ENCODE measurements at regions not wholly inside any gene's neighbourhood (a gene's known extent, or its start where the extent isn't known, plus 50 kb on each side); places are given as distances from the start of the nearest gene placed in this dataset.

DNA sequence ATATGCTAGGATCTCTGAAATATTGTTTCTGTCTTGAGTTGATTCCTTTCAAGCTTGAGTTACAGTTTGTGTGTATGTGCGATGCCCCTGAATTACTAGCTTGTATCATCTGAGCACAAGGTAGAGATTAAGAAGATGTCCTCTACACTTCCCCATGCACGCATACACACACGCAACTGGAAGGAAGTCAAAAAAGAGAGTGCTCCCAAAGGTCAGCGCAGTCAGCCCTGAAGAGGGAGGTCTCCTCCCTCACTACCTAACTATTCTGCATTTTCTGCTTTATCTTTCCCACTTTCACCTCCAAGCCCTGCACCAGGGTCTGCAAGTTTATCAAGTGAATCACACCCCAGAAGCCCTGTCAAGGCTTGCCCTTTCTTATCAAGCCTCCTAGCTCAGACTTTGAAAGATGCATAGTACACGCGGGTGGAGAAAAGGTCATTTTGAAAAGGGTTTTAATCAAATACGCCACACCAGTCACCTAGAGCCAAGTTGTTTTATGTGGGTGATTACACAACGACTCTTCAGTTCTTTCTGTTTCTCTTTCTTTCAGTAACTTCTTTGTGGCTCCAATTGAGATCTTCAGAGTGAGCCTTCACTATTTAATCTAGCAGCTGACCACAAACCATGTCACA is 127.7 kb downstream of the ASB9 start:
- TF ChIP-seq, protein P1, sequence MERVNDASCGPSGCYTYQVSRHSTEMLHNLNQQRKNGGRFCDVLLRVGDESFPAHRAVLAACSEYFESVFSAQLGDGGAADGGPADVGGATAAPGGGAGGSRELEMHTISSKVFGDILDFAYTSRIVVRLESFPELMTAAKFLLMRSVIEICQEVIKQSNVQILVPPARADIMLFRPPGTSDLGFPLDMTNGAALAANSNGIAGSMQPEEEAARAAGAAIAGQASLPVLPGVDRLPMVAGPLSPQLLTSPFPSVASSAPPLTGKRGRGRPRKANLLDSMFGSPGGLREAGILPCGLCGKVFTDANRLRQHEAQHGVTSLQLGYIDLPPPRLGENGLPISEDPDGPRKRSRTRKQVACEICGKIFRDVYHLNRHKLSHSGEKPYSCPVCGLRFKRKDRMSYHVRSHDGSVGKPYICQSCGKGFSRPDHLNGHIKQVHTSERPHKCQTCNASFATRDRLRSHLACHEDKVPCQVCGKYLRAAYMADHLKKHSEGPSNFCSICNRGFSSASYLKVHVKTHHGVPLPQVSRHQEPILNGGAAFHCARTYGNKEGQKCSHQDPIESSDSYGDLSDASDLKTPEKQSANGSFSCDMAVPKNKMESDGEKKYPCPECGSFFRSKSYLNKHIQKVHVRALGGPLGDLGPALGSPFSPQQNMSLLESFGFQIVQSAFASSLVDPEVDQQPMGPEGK (CRISPR knock-in tag; IDR thresholded peaks at IDR 0.05; ENCODE audit: borderline replicate concordance): no peak
- no peak for TF ChIP-seq ZNF70 (CRISPR knock-in tag; IDR thresholded peaks at IDR 0.05)
- TF ChIP-seq, protein P2, sequence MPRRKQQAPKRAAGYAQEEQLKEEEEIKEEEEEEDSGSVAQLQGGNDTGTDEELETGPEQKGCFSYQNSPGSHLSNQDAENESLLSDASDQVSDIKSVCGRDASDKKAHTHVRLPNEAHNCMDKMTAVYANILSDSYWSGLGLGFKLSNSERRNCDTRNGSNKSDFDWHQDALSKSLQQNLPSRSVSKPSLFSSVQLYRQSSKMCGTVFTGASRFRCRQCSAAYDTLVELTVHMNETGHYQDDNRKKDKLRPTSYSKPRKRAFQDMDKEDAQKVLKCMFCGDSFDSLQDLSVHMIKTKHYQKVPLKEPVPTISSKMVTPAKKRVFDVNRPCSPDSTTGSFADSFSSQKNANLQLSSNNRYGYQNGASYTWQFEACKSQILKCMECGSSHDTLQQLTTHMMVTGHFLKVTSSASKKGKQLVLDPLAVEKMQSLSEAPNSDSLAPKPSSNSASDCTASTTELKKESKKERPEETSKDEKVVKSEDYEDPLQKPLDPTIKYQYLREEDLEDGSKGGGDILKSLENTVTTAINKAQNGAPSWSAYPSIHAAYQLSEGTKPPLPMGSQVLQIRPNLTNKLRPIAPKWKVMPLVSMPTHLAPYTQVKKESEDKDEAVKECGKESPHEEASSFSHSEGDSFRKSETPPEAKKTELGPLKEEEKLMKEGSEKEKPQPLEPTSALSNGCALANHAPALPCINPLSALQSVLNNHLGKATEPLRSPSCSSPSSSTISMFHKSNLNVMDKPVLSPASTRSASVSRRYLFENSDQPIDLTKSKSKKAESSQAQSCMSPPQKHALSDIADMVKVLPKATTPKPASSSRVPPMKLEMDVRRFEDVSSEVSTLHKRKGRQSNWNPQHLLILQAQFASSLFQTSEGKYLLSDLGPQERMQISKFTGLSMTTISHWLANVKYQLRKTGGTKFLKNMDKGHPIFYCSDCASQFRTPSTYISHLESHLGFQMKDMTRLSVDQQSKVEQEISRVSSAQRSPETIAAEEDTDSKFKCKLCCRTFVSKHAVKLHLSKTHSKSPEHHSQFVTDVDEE (CRISPR knock-in tag; IDR thresholded peaks at IDR 0.05): no peak
- no peak for TF ChIP-seq TOX (CRISPR knock-in tag; IDR thresholded peaks at IDR 0.05; ENCODE audit: borderline replicate concordance)
- no peak for TF ChIP-seq ZNF565 (CRISPR knock-in tag; conservative IDR thresholded peaks at IDR 0.05; ENCODE audit: low read depth)
- no peak for TF ChIP-seq PPARA (CRISPR knock-in tag; IDR thresholded peaks at IDR 0.05; ENCODE audit: borderline replicate concordance)
- no peak for TF ChIP-seq SNAI2 (CRISPR knock-in tag; IDR thresholded peaks at IDR 0.05)
- no peak for TF ChIP-seq ARNTL (CRISPR knock-in tag; IDR thresholded peaks at IDR 0.05; ENCODE audit: borderline replicate concordance, low read depth)
- TF ChIP-seq, protein P3, sequence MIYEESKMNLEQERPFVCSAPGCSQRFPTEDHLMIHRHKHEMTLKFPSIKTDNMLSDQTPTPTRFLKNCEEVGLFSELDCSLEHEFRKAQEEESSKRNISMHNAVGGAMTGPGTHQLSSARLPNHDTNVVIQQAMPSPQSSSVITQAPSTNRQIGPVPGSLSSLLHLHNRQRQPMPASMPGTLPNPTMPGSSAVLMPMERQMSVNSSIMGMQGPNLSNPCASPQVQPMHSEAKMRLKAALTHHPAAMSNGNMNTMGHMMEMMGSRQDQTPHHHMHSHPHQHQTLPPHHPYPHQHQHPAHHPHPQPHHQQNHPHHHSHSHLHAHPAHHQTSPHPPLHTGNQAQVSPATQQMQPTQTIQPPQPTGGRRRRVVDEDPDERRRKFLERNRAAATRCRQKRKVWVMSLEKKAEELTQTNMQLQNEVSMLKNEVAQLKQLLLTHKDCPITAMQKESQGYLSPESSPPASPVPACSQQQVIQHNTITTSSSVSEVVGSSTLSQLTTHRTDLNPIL (CRISPR knock-in tag; IDR thresholded peaks at IDR 0.05; ENCODE audit: low read depth): no peak

Measured in SK-N-SH treated with all-trans-retinoic acid at 6 μM for 48 hours (cell line).